ENCODE measurements at regions not wholly inside any gene's neighbourhood (a gene's known extent, or its start where the extent isn't known, plus 50 kb on each side); places are given as distances from the start of the nearest gene placed in this dataset.

DNA sequence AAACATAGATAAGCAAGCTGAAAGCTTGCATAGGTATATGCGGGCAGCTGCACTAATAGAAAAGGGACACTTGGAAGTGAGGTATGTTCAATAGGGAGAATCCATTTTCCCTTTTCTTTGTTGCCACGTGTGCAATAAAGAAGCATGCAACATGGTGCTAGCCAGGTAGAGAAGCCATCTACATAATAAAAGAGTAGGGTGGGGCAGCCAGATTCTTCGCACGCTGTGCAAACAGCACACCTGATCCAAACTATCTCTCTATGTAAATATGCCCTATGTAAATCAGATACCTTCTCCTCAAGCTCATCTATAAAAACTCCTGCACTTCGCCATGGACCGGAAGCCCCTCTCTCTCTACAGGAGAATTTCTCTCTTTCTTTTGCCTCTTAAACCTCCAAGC, 91.9 kb upstream of the C9orf72 start:
- TF ChIP-seq CTCF (IDR thresholded peaks at IDR 0.05; ENCODE audit: low read length) (no peak), EZH2 (IDR thresholded peaks at IDR 0.05; ENCODE audit: borderline replicate concordance, low read length) (no peak)
